GM23338 (cell line): ENCODE measurements at regions not wholly inside any gene's neighbourhood (a gene's known extent, or its start where the extent isn't known, plus 50 kb on each side); places are given as distances from the start of the nearest gene placed in this dataset.

Experiments
- ATAC-seq: fragments of 200-7000 bp; cut with Tn5 transposase; 3 replicates; pipeline ENCODE4 v1.9.1; 2020
- DNase-seq: peaks from one replicate; pipeline ENCODE4 v3.0.0-alpha.2; 2015; ENCODE audit warnings: low spot score
- H2AFZ ChIP-seq: fragments of 200-600 bp; sonication (generic); 2 replicates; pipeline ENCODE4 v1.8.0; 2016; ENCODE audit warnings: antibody characterized with exemption, mild to moderate bottlenecking, moderate library complexity
- H3F3A ChIP-seq: fragments of 200-600 bp; sonication (generic); replicated peaks from 2 replicates; pipeline ENCODE4 v1.8.0; 2017; ENCODE audit warnings: antibody characterized with exemption, mixed run types, low read depth
- H3K27ac ChIP-seq: fragments of 200-600 bp; sonication (generic); 2 replicates; pipeline ENCODE4 v1.6.1; 2016; ENCODE audit warnings: low read depth
- H3K27me3 ChIP-seq: fragments of 200-600 bp; sonication (generic); 2 replicates; pipeline ENCODE4 v1.8.0; 2016; ENCODE audit warnings: mild to moderate bottlenecking, mixed run types, moderate library complexity; ENCODE audit not compliant: insufficient read depth
- H3K36me3 ChIP-seq: fragments of 200-600 bp; sonication (generic); 2 replicates; pipeline ENCODE4 v1.8.0; 2016; ENCODE audit warnings: mild to moderate bottlenecking; ENCODE audit not compliant: insufficient read depth
- H3K4me1 ChIP-seq: fragments of 200-600 bp; sonication (generic); 2 replicates; pipeline ENCODE4 v1.8.0; 2016; ENCODE audit warnings: mild to moderate bottlenecking, moderate library complexity; ENCODE audit not compliant: insufficient read depth
- H3K4me2 ChIP-seq: fragments of 200-600 bp; sonication (generic); 2 replicates; pipeline ENCODE4 v1.7.1; 2017; ENCODE audit warnings: mixed run types
- H3K4me3 ChIP-seq: fragments of 200-600 bp; sonication (generic); 2 replicates; pipeline ENCODE4 v1.6.1; 2016; ENCODE audit warnings: mixed run types
- H3K79me2 ChIP-seq: fragments of 200-600 bp; sonication (generic); replicated peaks from 2 replicates; pipeline ENCODE4 v1.8.0; 2017; ENCODE audit warnings: mild to moderate bottlenecking; ENCODE audit not compliant: insufficient read depth
- H3K9me2 ChIP-seq: fragments of 200-600 bp; sonication (generic); 2 replicates; pipeline ENCODE4 v1.8.0; 2017; ENCODE audit not compliant: insufficient read depth
- H4K20me1 ChIP-seq: fragments of 200-600 bp; sonication (generic); replicated peaks from 2 replicates; pipeline ENCODE4 v1.8.0; 2017; ENCODE audit warnings: mild to moderate bottlenecking; ENCODE audit not compliant: insufficient read depth
- H3K27ac Mint-ChIP-seq: 2 replicates; pipeline ENCODE4 v1.8.0; 2020; ENCODE audit warnings: inconsistent platforms, mild to moderate bottlenecking, moderate library complexity, mixed read lengths
- H3K27me3 Mint-ChIP-seq: 3 replicates; pipeline ENCODE4 v1.8.0; 2022; ENCODE audit warnings: low read depth, mild to moderate bottlenecking, moderate library complexity, mixed read lengths, inconsistent platforms; ENCODE audit not compliant: insufficient read depth, poor library complexity
- H3K36me3 Mint-ChIP-seq: 3 replicates; pipeline ENCODE4 v1.8.0; 2021; ENCODE audit warnings: low read depth, mild to moderate bottlenecking, inconsistent platforms, moderate library complexity, mixed read lengths
- H3K4me1 Mint-ChIP-seq: 3 replicates; pipeline ENCODE4 v1.8.0; 2020; ENCODE audit warnings: mild to moderate bottlenecking, inconsistent platforms, mixed read lengths
- H3K4me3 Mint-ChIP-seq: 3 replicates; pipeline ENCODE4 v1.8.0; 2021; ENCODE audit warnings: moderate library complexity, mild to moderate bottlenecking, inconsistent platforms, mixed read lengths
- H3K9me3 Mint-ChIP-seq: 3 replicates; pipeline ENCODE4 v1.8.0; 2020; ENCODE audit warnings: moderate library complexity, mild to moderate bottlenecking, inconsistent platforms, mixed read lengths
- CREB1 ChIP-seq: fragments of 250-450 bp; sonication (Bioruptor Pico); IDR thresholded peaks from 2 replicates; pipeline ENCODE4 v1.5.0; 2020; ENCODE audit warnings: low read depth, mild to moderate bottlenecking, moderate library complexity
- EZH2 ChIP-seq: fragments of 200-600 bp; sonication (generic); IDR thresholded peaks from one replicate; pipeline ENCODE4 v1.8.0; 2017; ENCODE audit warnings: antibody characterized with exemption, mild to moderate bottlenecking, low read depth; ENCODE audit not compliant: unreplicated experiment
- EZH2phosphoT487 ChIP-seq: fragments of 200-600 bp; sonication (generic); IDR thresholded peaks from one replicate; pipeline ENCODE4 v1.8.1; 2018; ENCODE audit warnings: antibody characterized with exemption; ENCODE audit not compliant: unreplicated experiment
- NANOG ChIP-seq: IDR thresholded peaks from 2 replicates; pipeline ENCODE4 v1.6.1; 2016; ENCODE audit warnings: antibody characterized with exemption, borderline replicate concordance
- STAT1 ChIP-seq: IDR thresholded peaks from one replicate; pipeline ENCODE4 v1.6.1; 2016; ENCODE audit warnings: antibody characterized with exemption; ENCODE audit not compliant: unreplicated experiment
- ZNF331 ChIP-seq: fragments of 250-450 bp; sonication (Bioruptor Pico); IDR thresholded peaks from 2 replicates; pipeline ENCODE4 v1.5.0; 2020; ENCODE audit warnings: low read depth, mild to moderate bottlenecking, moderate library complexity
- ZNF462 ChIP-seq: fragments of 250-450 bp; sonication (Bioruptor Pico); IDR thresholded peaks from 2 replicates; pipeline ENCODE4 v1.5.0; 2020; ENCODE audit warnings: mild to moderate bottlenecking, moderate library complexity
- TF ChIP-seq, protein P1 (sequence below), 2 experiments: fragments of 200-600 bp in 1 of 2; sonication (generic) in 1 of 2; conservative IDR thresholded peaks; 2 replicates each; pipeline versions ENCODE4 v1.5.1 to v1.6.1; 2016 to 2017; ENCODE audit warnings: antibody characterized with exemption in 2 of 2, low read depth in 2 of 2, mild to moderate bottlenecking in 2 of 2, moderate library complexity in 1 of 2

DNA sequence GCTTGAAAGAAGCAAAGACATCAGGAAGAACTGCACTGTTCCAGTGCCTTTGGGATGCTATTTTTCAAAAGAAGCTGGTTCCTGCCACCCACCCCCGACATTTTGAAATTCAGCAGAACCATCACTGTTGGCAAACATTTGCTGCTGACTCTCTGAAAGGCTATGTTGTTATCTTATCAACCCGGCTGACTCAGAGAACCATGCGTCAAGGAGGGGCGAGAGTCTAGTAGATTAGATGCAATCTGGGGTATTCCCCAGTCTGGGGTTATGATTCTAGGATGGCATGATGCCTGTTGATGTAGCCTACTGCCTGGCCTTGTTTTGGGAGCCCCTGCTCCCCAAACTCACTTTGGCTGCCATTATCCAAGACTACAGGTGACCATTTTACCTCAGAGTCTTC, 267.8 kb upstream of the RUNX1 start:
- Histone ChIP-seq H3K4me2 (no peak overlapping the region), H3K9me2 (peaks cover 2% of the 10 kb centered on the region; the same call in 1 of the 2 replicates), H3K27me3 (no peaks in the 10 kb centered on the region), H3K79me2 (no peaks in the 10 kb centered on the region), H3K4me1 (no peaks in the 10 kb centered on the region), H4K20me1 (no peaks in the 10 kb centered on the region), H3K4me3 (no peak overlapping the region), H3K27ac (no peak overlapping the region), H3F3A (no peaks in the 10 kb centered on the region), H2AFZ (no peak overlapping the region), H3K36me3 (no peaks in the 10 kb centered on the region)
- ATAC-seq (no peak), DNase-seq (no peak)
- H3K36me3 Mint-ChIP-seq: no peaks in the 10 kb centered on the region
- H3K27me3 Mint-ChIP-seq: no peaks in the 10 kb centered on the region
- no peaks in the 10 kb centered on the region for H3K4me1 Mint-ChIP-seq
- no peak for TF ChIP-seq EZH2
- no peak for TF ChIP-seq ZNF462 (CRISPR knock-in tag)
- no peak for TF ChIP-seq STAT1
- no peak for TF ChIP-seq CREB1 (CRISPR knock-in tag)
- no peaks in the 10 kb centered on the region for H3K9me3 Mint-ChIP-seq
- H3K4me3 Mint-ChIP-seq: no peak overlapping the region
- no peak overlapping the region for H3K27ac Mint-ChIP-seq

DNA sequence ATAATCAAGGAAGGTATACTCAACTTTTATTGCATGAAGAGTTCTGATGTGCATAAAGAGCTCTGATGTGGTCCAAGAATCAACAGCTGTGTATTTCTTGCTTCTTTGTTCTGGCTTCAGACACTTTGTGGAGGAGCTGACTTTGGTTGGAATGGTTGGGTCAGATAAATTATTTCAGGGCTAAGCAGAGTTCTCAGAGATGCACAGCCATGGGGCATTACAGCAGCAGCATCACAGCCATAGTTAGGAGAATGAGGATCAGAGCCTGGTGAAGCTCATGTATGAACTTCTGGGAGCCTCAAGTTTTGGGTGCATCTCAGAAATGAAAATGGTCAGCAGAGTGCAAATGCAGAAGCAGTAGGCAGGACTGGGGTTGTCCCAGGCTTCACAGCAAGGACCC, 267.4 kb upstream of the RUNX1 start:
- H3K4me3 Mint-ChIP-seq: no peak overlapping the region
- no peaks in the 10 kb centered on the region for H3K4me1 Mint-ChIP-seq
- Histone ChIP-seq H3K79me2 (no peaks in the 10 kb centered on the region), H2AFZ (no peak overlapping the region), H4K20me1 (no peaks in the 10 kb centered on the region), H3K4me3 (no peak overlapping the region), H3K27ac (no peak overlapping the region), H3K4me2 (no peak overlapping the region), H3F3A (no peaks in the 10 kb centered on the region), H3K36me3 (no peaks in the 10 kb centered on the region), H3K4me1 (no peaks in the 10 kb centered on the region), H3K27me3 (no peaks in the 10 kb centered on the region), H3K9me2 (no peaks in the 10 kb centered on the region; the same call in 1 of the 2 replicates)
- no peak overlapping the region for H3K27ac Mint-ChIP-seq
- no peaks in the 10 kb centered on the region for H3K27me3 Mint-ChIP-seq
- no peaks in the 10 kb centered on the region for H3K9me3 Mint-ChIP-seq
- TF ChIP-seq NANOG: no peak
- TF ChIP-seq, protein P1, sequence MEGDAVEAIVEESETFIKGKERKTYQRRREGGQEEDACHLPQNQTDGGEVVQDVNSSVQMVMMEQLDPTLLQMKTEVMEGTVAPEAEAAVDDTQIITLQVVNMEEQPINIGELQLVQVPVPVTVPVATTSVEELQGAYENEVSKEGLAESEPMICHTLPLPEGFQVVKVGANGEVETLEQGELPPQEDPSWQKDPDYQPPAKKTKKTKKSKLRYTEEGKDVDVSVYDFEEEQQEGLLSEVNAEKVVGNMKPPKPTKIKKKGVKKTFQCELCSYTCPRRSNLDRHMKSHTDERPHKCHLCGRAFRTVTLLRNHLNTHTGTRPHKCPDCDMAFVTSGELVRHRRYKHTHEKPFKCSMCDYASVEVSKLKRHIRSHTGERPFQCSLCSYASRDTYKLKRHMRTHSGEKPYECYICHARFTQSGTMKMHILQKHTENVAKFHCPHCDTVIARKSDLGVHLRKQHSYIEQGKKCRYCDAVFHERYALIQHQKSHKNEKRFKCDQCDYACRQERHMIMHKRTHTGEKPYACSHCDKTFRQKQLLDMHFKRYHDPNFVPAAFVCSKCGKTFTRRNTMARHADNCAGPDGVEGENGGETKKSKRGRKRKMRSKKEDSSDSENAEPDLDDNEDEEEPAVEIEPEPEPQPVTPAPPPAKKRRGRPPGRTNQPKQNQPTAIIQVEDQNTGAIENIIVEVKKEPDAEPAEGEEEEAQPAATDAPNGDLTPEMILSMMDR (conservative IDR thresholded peaks at IDR 0.05; ENCODE audit: low read depth in 2 of 2): no peak
- TF ChIP-seq CREB1 (CRISPR knock-in tag): no peak
- TF ChIP-seq EZH2phosphoT487: no peak
- no peak for TF ChIP-seq STAT1
- no peak for TF ChIP-seq ZNF331 (CRISPR knock-in tag)
- ATAC-seq: no peak
- no peak for DNase-seq
- H3K36me3 Mint-ChIP-seq: no peaks in the 10 kb centered on the region
